ENCODE measurements at regions not wholly inside any gene's neighbourhood (a gene's known extent, or its start where the extent isn't known, plus 50 kb on each side); places are given as distances from the start of the nearest gene placed in this dataset.

- Histone ChIP-seq H3K9ac (ENCODE audit: control insufficient read depth, insufficient read depth, low read length) (no peak overlapping the region), H4K20me1 (ENCODE audit: control insufficient read depth, insufficient read depth) (no peaks in the 10 kb centered on the region), H3K27me3 (replicated peaks in 1 of 2; ENCODE audit: control insufficient read depth in 2 of 2, insufficient read depth in 2 of 2, low read length in 1 of 2) (no peaks in the 10 kb centered on the region), H3K4me2 (ENCODE audit: control insufficient read depth, insufficient read depth) (no peak overlapping the region), H3K27ac (ENCODE audit: control insufficient read depth, insufficient read depth) (no peak overlapping the region), H3K9me3 (replicated peaks; ENCODE audit: control insufficient read depth, insufficient read depth, low read length) (no peaks in the 10 kb centered on the region; the same call in 2 of the 3 replicates), H3K4me3 (no peak overlapping the region), H3K4me1 (ENCODE audit: control insufficient read depth, insufficient read depth, low read length) (no peaks in the 10 kb centered on the region), H3K36me3 (ENCODE audit: control insufficient read depth in 2 of 2, insufficient read depth in 2 of 2, low read length in 1 of 2) (no peaks in the 10 kb centered on the region), H3K79me2 (ENCODE audit: control insufficient read depth, insufficient read depth, low read length) (no peaks in the 10 kb centered on the region), H2AFZ (ENCODE audit: control insufficient read depth, low read depth, low read length) (no peak overlapping the region)
- ChIA-PET CTCF (no interaction called here), POLR2A (no interaction called here), SMC1A (ENCODE audit: uncharacterized antibody, unreplicated experiment) (no interaction called here), RAD21 (ENCODE audit: unreplicated experiment) (no interaction called here)
- intact Hi-C loops (cut with micrococcal nuclease; ENCODE audit: unreplicated experiment), result no loop called here
- in situ Hi-C loops (cut with MboI), result no loop called here
- WGBS (ENCODE audit: insufficient coverage, insufficient replicate concordance, low lambda C conversion rate, missing lambda C conversion rate), result 45% methylated on average over 4 of the region's 4 CpGs
- ATAC-seq, result no peak
- no TSS peak for BruUV-seq (replicated peaks)
- TF ChIP-seq NFYB (IDR thresholded peaks at IDR 0.05; ENCODE audit: insufficient read depth, low read depth, low read length) (no peak), ATF2 (IDR thresholded peaks at IDR 0.05; ENCODE audit: low read length) (no peak), ATF7 (IDR thresholded peaks at IDR 0.05; ENCODE audit: low read depth) (no peak)
- no peak for FAIRE-seq
- no peak for DNase-seq (ENCODE audit: low read depth, low spot score)
Measured at GRCh38 chrX:115900425-115900824, 270.1 kb upstream of the AGTR2 start.

- Histone ChIP-seq H3K9me3 (replicated peaks; ENCODE audit: control insufficient read depth, insufficient read depth, low read length) (no peaks in the 10 kb centered on the region; the same call in 2 of the 3 replicates), H3K79me2 (ENCODE audit: control insufficient read depth, insufficient read depth, low read length) (no peaks in the 10 kb centered on the region), H3K27ac (ENCODE audit: control insufficient read depth, insufficient read depth) (no peak overlapping the region), H2AFZ (ENCODE audit: control insufficient read depth, low read depth, low read length) (no peak overlapping the region), H3K9ac (ENCODE audit: control insufficient read depth, insufficient read depth, low read length) (no peak overlapping the region), H3K4me3 (no peak overlapping the region), H3K4me2 (ENCODE audit: control insufficient read depth, insufficient read depth) (no peak overlapping the region), H3K4me1 (ENCODE audit: control insufficient read depth, insufficient read depth, low read length) (no peaks in the 10 kb centered on the region), H3K36me3 (ENCODE audit: control insufficient read depth in 2 of 2, insufficient read depth in 2 of 2, low read length in 1 of 2) (no peaks in the 10 kb centered on the region), H4K20me1 (ENCODE audit: control insufficient read depth, insufficient read depth) (no peaks in the 10 kb centered on the region), H3K27me3 (replicated peaks in 1 of 2; ENCODE audit: control insufficient read depth in 2 of 2, insufficient read depth in 2 of 2, low read length in 1 of 2) (no peaks in the 10 kb centered on the region)
- no peak for DNase-seq (ENCODE audit: low read depth, low spot score)
- 34% methylated on average over 3 of the region's 3 CpGs for WGBS (ENCODE audit: insufficient coverage, insufficient replicate concordance, low lambda C conversion rate, missing lambda C conversion rate)
- no peak for ATAC-seq
- CTCF ChIA-PET, result no interaction called here
- no TSS peak for BruUV-seq (replicated peaks)
- intact Hi-C loops (cut with micrococcal nuclease; ENCODE audit: unreplicated experiment), result no loop called here
- RAD21 ChIA-PET (ENCODE audit: unreplicated experiment), result no interaction called here
- POLR2A ChIA-PET, result no interaction called here
- in situ Hi-C loops (cut with MboI), result no loop called here
- FAIRE-seq, result no peak
- SMC1A ChIA-PET (ENCODE audit: uncharacterized antibody, unreplicated experiment), result no interaction called here
- TF ChIP-seq BCL11A (IDR thresholded peaks at IDR 0.05; ENCODE audit: low read depth, low read length) (no peak), KLF5 (IDR thresholded peaks at IDR 0.05; ENCODE audit: partially characterized antibody) (no peak), EED (IDR thresholded peaks at IDR 0.05; ENCODE audit: low read depth) (no peak), CBX3 (IDR thresholded peaks at IDR 0.05; ENCODE audit: borderline replicate concordance, low read depth) (no peak), GATAD2B (conservative IDR thresholded peaks at IDR 0.05; ENCODE audit: low read depth) (no peak), PML (IDR thresholded peaks at IDR 0.05; ENCODE audit: low read length) (no peak), MYC (IDR thresholded peaks at IDR 0.05; ENCODE audit: insufficient read depth, insufficient read length, insufficient replicate concordance, low read length, severe bottlenecking) (no peak), EGR1 (IDR thresholded peaks at IDR 0.05; ENCODE audit: borderline replicate concordance in 1 of 2, low read depth in 2 of 2, low read length in 2 of 2) (no peak), SKIL (IDR thresholded peaks at IDR 0.05; ENCODE audit: low read depth, poor library complexity, severe bottlenecking) (no peak), USF2 (IDR thresholded peaks at IDR 0.05; ENCODE audit: borderline replicate concordance, low read depth, low read length) (no peak), BRCA1 (IDR thresholded peaks at IDR 0.05; ENCODE audit: low read depth, low read length) (no peak), CHD2 (IDR thresholded peaks at IDR 0.05; ENCODE audit: borderline replicate concordance, low read depth, low read length) (no peak), POU2F2 (IDR thresholded peaks at IDR 0.05; ENCODE audit: borderline replicate concordance, low read depth, low read length) (no peak)
Measured at GRCh38 chrX:115901241-115901640, 269.3 kb upstream of the AGTR2 start.

Measured in GM12878 (cell line).